Neuronal stem cell (in vitro differentiated cells): ENCODE measurements at regions not wholly inside any gene's neighbourhood (a gene's known extent, or its start where the extent isn't known, plus 50 kb on each side); places are given as distances from the start of the nearest gene placed in this dataset.

Experiments used
- DNase-seq: peaks from one replicate; pipeline ENCODE4 v3.0.0-alpha.2; 2013; ENCODE audit warnings: low spot score
- H2AFZ ChIP-seq: one replicate; pipeline ENCODE4 v1.6.1; 2013; ENCODE audit warnings: mild to moderate bottlenecking, low read length, inconsistent platforms
- H2AK5ac ChIP-seq: 2 replicates; pipeline ENCODE4 v1.6.1; 2013; ENCODE audit warnings: low read depth, mild to moderate bottlenecking, inconsistent platforms, low read length, moderate library complexity, mixed read lengths
- H2BK120ac ChIP-seq: 2 replicates; pipeline ENCODE4 v1.6.1; 2013; ENCODE audit warnings: low read depth, mild to moderate bottlenecking, inconsistent platforms, low read length, moderate library complexity, mixed read lengths
- H2BK12ac ChIP-seq: one replicate; pipeline ENCODE4 v1.6.1; 2013; ENCODE audit warnings: low read length, inconsistent platforms
- H2BK15ac ChIP-seq: 2 replicates; pipeline ENCODE4 v1.6.1; 2013; ENCODE audit warnings: mild to moderate bottlenecking, low read length, inconsistent platforms, mixed read lengths
- H2BK5ac ChIP-seq: one replicate; pipeline ENCODE4 v1.6.1; 2013; ENCODE audit warnings: inconsistent platforms, mild to moderate bottlenecking, low read length, moderate library complexity
- H3K14ac ChIP-seq: one replicate; pipeline ENCODE4 v1.6.1; 2013; ENCODE audit warnings: low read length, inconsistent platforms
- H3K18ac ChIP-seq: 2 replicates; pipeline ENCODE4 v1.6.1; 2013; ENCODE audit warnings: low read length, inconsistent platforms
- H3K23ac ChIP-seq: 2 replicates; pipeline ENCODE4 v1.6.1; 2013; ENCODE audit warnings: low read depth, mild to moderate bottlenecking, mixed read lengths, low read length, inconsistent platforms; ENCODE audit not compliant: poor library complexity
- H3K27ac ChIP-seq: replicated peaks from 3 replicates; pipeline ENCODE4 v1.5.1; 2013; ENCODE audit warnings: low read length, inconsistent platforms
- H3K27me3 ChIP-seq, 3 experiments: 2 replicates each; pipeline ENCODE4 v1.6.1; 2013; ENCODE audit warnings: low read length in 3 of 3, mild to moderate bottlenecking in 2 of 3, inconsistent platforms in 1 of 3, low read depth in 1 of 3, mixed read lengths in 1 of 3, moderate library complexity in 1 of 3; ENCODE audit not compliant: control insufficient read depth in 3 of 3, insufficient read depth in 3 of 3
- H3K36me3 ChIP-seq, 2 donors: replicated peaks in 1 of 2; 2 replicates each; pipeline ENCODE4 v1.6.1; 2013; ENCODE audit warnings: low read length in 2 of 2; ENCODE audit not compliant: control insufficient read depth in 2 of 2, insufficient read depth in 2 of 2
- H3K4ac ChIP-seq: 2 replicates; pipeline ENCODE4 v1.6.1; 2013; ENCODE audit warnings: inconsistent platforms, mild to moderate bottlenecking, low read length, moderate library complexity
- H3K4me1 ChIP-seq, 2 donors: 1 replicate in 1 of 2; 2 replicates in 1 of 2; pipeline ENCODE4 v1.6.1; 2013; ENCODE audit warnings: low read length in 2 of 2, low read depth in 1 of 2; ENCODE audit not compliant: control insufficient read depth in 2 of 2, insufficient read depth in 1 of 2
- H3K4me2 ChIP-seq: one replicate; pipeline ENCODE4 v1.6.1; 2013; ENCODE audit warnings: mild to moderate bottlenecking, low read length, inconsistent platforms; ENCODE audit not compliant: insufficient read depth, poor library complexity, severe bottlenecking
- H3K4me3 ChIP-seq, 2 donors: 2 replicates each; pipeline ENCODE4 v1.5.1; 2013; ENCODE audit warnings: low read length in 2 of 2, mild to moderate bottlenecking in 2 of 2, inconsistent platforms in 1 of 2, moderate library complexity in 1 of 2
- H3K79me1 ChIP-seq: one replicate; pipeline ENCODE4 v1.6.1; 2013; ENCODE audit warnings: low read depth, mild to moderate bottlenecking, inconsistent platforms, low read length, moderate library complexity
- H3K9ac ChIP-seq: one replicate; pipeline ENCODE4 v1.6.1; 2013; ENCODE audit warnings: mild to moderate bottlenecking, low read depth, low read length, inconsistent platforms; ENCODE audit not compliant: poor library complexity
- H3K9me3 ChIP-seq, 2 donors: replicated peaks in 1 of 2; 2 replicates each; pipeline versions ENCODE3 to v1.6.1; 2013; ENCODE audit warnings: low read length in 2 of 2, mild to moderate bottlenecking in 2 of 2, inconsistent platforms in 1 of 2, low read depth in 1 of 2, mixed read lengths in 1 of 2, moderate library complexity in 1 of 2; ENCODE audit not compliant: control insufficient read depth in 2 of 2, insufficient read depth in 1 of 2
- H4K8ac ChIP-seq: one replicate; pipeline ENCODE4 v1.6.1; 2013; ENCODE audit warnings: low read depth, mild to moderate bottlenecking, inconsistent platforms, low read length, moderate library complexity
- H4K91ac ChIP-seq: one replicate; pipeline ENCODE4 v1.6.1; 2013; ENCODE audit warnings: low read length, low read depth, mild to moderate bottlenecking, inconsistent platforms; ENCODE audit not compliant: poor library complexity
- WGBS, 2 donors: extraction: QIAGEN DNeasy Blood & Tissue Kit; methylation state at CpG; one replicate each; pipeline ENCODE4 v1.1.7; 2013; ENCODE audit warnings: missing lambda C conversion rate in 2 of 2, mixed read lengths in 1 of 2; ENCODE audit not compliant: insufficient read length in 2 of 2, insufficient replicate concordance in 1 of 2; ENCODE audit errors: extremely low coverage in 2 of 2; 5-methylcytosine and 5-hydroxymethylcytosine counted together

- no peaks in the 10 kb centered on the region for H3K4me1 ChIP-seq
- H2AFZ ChIP-seq: peak overlapping the region; percentile 63
- no peak overlapping the region for H3K14ac ChIP-seq
- DNase-seq: no peak
- H2AK5ac ChIP-seq: no peak overlapping the region
- H3K36me3 ChIP-seq: no peaks in the 10 kb centered on the region
- no peak overlapping the region for H3K23ac ChIP-seq
- H2BK15ac ChIP-seq: no peak overlapping the region
- WGBS, 2 donors: no CpG with 5 or more reads among the region's 6 CpGs
- H4K91ac ChIP-seq: no peak overlapping the region
- H3K4me3 ChIP-seq: no peak overlapping the region
- H2BK12ac ChIP-seq: no peak overlapping the region
- H3K27ac ChIP-seq: no peak overlapping the region
- no peak overlapping the region for H2BK120ac ChIP-seq
- no peak overlapping the region for H3K4ac ChIP-seq
- no peak overlapping the region for H3K4me2 ChIP-seq
- no peak overlapping the region for H3K18ac ChIP-seq
- H3K9me3 ChIP-seq: no peaks in the 10 kb centered on the region
- no peak overlapping the region for H2BK5ac ChIP-seq
- no peak overlapping the region for H4K8ac ChIP-seq
- H3K9ac ChIP-seq: no peak overlapping the region
- H3K27me3 ChIP-seq: no peaks in the 10 kb centered on the region
- H3K79me1 ChIP-seq: no peaks in the 10 kb centered on the region
These were observed 1069.1 kb downstream of the EFNA5 start for GRCh38 chr5:106601620-106602019.

- H3K4me3 ChIP-seq: no peak overlapping the region
These were observed 1069.9 kb downstream of the EFNA5 start for GRCh38 chr5:106600803-106601202.

GRCh38 chr5:106595864-106596263 is 1074.9 kb downstream of the EFNA5 start:
- Histone ChIP-seq H2BK12ac (no peak overlapping the region), H2BK5ac (no peak overlapping the region), H3K4me3 (no peak overlapping the region), H3K9ac (no peak overlapping the region), H2BK120ac (no peak overlapping the region), H3K4me2 (no peak overlapping the region), H2AFZ (no peak overlapping the region), H3K23ac (no peak overlapping the region), H3K18ac (no peak overlapping the region), H3K79me1 (no peaks in the 10 kb centered on the region), H3K9me3 (no peaks in the 10 kb centered on the region), H3K4ac (no peak overlapping the region), H2BK15ac (no peak overlapping the region), H3K4me1 (no peaks in the 10 kb centered on the region), H4K91ac (no peak overlapping the region), H3K36me3 (no peaks in the 10 kb centered on the region), H3K14ac (no peak overlapping the region), H3K27me3 (no peaks in the 10 kb centered on the region), H3K27ac (no peak overlapping the region), H2AK5ac (no peak overlapping the region), H4K8ac (no peak overlapping the region)
- DNase-seq: no peak
- WGBS, 2 donors: no CpG with 5 or more reads among the region's 2 CpGs

More at GRCh38 chr5:106600803-106601202, 1069.9 kb downstream of the EFNA5 start:
- Histone ChIP-seq H3K27ac (no peak overlapping the region), H3K9me3 (no peaks in the 10 kb centered on the region), H3K9ac (no peak overlapping the region), H2BK12ac (no peak overlapping the region), H2AFZ (peak overlapping the region; percentile 63), H3K36me3 (no peaks in the 10 kb centered on the region), H3K4me1 (no peaks in the 10 kb centered on the region), H3K18ac (no peak overlapping the region), H3K23ac (no peak overlapping the region), H3K79me1 (no peaks in the 10 kb centered on the region), H2BK15ac (no peak overlapping the region), H3K27me3 (no peaks in the 10 kb centered on the region), H3K14ac (no peak overlapping the region), H2BK5ac (no peak overlapping the region), H3K4me2 (no peak overlapping the region), H2AK5ac (no peak overlapping the region), H2BK120ac (no peak overlapping the region), H4K91ac (no peak overlapping the region), H4K8ac (no peak overlapping the region), H3K4ac (no peak overlapping the region)
- WGBS, 2 donors: no CpG with 5 or more reads among the region's 1 CpG
- no peak for DNase-seq

GRCh38 chr5:106584268-106584667 is 1086.5 kb downstream of the EFNA5 start:
- no peak overlapping the region for H3K23ac ChIP-seq
- H3K14ac ChIP-seq: no peak overlapping the region
- H2AFZ ChIP-seq: peak overlapping the region; percentile 81
- peak overlapping the region; percentile 9 for H3K27ac ChIP-seq
- no peaks in the 10 kb centered on the region for H3K36me3 ChIP-seq
- H2BK5ac ChIP-seq: no peak overlapping the region
- H4K8ac ChIP-seq: no peak overlapping the region
- H3K4me3 ChIP-seq: no peak overlapping the region
- no peak overlapping the region for H3K4ac ChIP-seq
- H4K91ac ChIP-seq: no peak overlapping the region
- WGBS, 2 donors: no CpG with 5 or more reads among the region's 10 CpGs
- no peak overlapping the region for H3K18ac ChIP-seq
- no peak overlapping the region for H2AK5ac ChIP-seq
- no peak overlapping the region for H2BK12ac ChIP-seq
- no peak overlapping the region for H3K9ac ChIP-seq
- no peak overlapping the region for H3K4me2 ChIP-seq
- peaks cover 0 to 2% of the 10 kb centered on the region in 2 donors for H3K4me1 ChIP-seq
- H3K27me3 ChIP-seq: no peaks in the 10 kb centered on the region
- no peak overlapping the region for H2BK120ac ChIP-seq
- no peaks in the 10 kb centered on the region for H3K79me1 ChIP-seq
- H3K9me3 ChIP-seq: no peaks in the 10 kb centered on the region
- H2BK15ac ChIP-seq: no peak overlapping the region
- peak; percentile 26 for DNase-seq
